Endothelial cell of umbilical vein (primary cell): ENCODE measurements at regions not wholly inside any gene's neighbourhood (a gene's known extent, or its start where the extent isn't known, plus 50 kb on each side); places are given as distances from the start of the nearest gene placed in this dataset.

Source experiments
- CTCF ChIP-seq, 2 donors: IDR thresholded peaks; 1 replicate in 1 of 2; 2 replicates in 1 of 2; pipeline ENCODE4 v1.5.1; 2011; ENCODE audit warnings: low read length in 2 of 2, mild to moderate bottlenecking in 2 of 2, moderate library complexity in 2 of 2, control low read depth in 1 of 2, inconsistent platforms in 1 of 2, low read depth in 1 of 2; ENCODE audit not compliant: insufficient read depth in 1 of 2; ENCODE audit errors: extremely low read depth in 1 of 2
- EZH2 ChIP-seq: IDR thresholded peaks from 2 replicates; pipeline ENCODE4 v1.6.1; 2012; ENCODE audit warnings: borderline replicate concordance, low read depth, mild to moderate bottlenecking, moderate library complexity, low read length, inconsistent platforms; ENCODE audit not compliant: severe bottlenecking
- FOS ChIP-seq: IDR thresholded peaks from 2 replicates; pipeline ENCODE4 v1.6.1; 2011; ENCODE audit warnings: mild to moderate bottlenecking, low read length, moderate library complexity, borderline replicate concordance; ENCODE audit not compliant: insufficient read depth
- JUN ChIP-seq: IDR thresholded peaks from 2 replicates; pipeline ENCODE4 v1.6.1; 2011; ENCODE audit warnings: borderline replicate concordance, low read depth; ENCODE audit not compliant: insufficient read length, insufficient read depth
- MAX ChIP-seq: IDR thresholded peaks from 2 replicates; pipeline ENCODE4 v1.6.1; 2011; ENCODE audit not compliant: insufficient read depth, insufficient read length
- MYC ChIP-seq: IDR thresholded peaks from one replicate; pipeline ENCODE4 v1.6.1; 2011; ENCODE audit warnings: mild to moderate bottlenecking, low read depth, low read length
- POLR2A ChIP-seq: IDR thresholded peaks from 2 replicates; pipeline ENCODE4 v1.6.1; 2012; ENCODE audit warnings: low read depth, mild to moderate bottlenecking, control low read depth, low read length
- POLR2AphosphoS5 ChIP-seq: IDR thresholded peaks from 2 replicates; pipeline ENCODE4 v1.6.1; 2012; ENCODE audit warnings: low read depth, mild to moderate bottlenecking, control low read depth, low read length, moderate library complexity; ENCODE audit not compliant: insufficient read depth

DNA sequence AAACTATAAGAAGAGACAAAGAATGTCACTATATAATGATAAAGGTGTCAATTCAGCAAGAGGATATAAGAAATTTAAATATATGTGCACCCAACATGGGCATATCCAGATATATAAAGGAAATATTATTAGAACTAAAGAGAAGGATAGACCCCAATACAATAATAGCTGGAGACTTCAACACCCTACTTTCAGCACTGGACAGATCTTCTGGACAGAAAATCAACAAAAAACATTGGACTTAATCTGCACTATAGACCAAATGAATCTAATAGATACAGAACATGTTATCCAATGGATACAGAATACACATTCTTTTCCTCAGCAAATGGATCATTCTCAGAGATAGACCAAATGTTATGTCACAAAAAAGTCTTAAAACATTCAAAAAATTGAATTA, 327.7 kb downstream of the PPP1R2C start:
- TF ChIP-seq EZH2 = no peak
- no peak for TF ChIP-seq CTCF (IDR thresholded peaks at IDR 0.05; ENCODE audit: extremely low read depth in 1 of 2, insufficient read depth in 1 of 2, low read depth in 1 of 2, low read length in 2 of 2)
- no peak for TF ChIP-seq POLR2A
- TF ChIP-seq MAX = no peak
- TF ChIP-seq POLR2AphosphoS5 = no peak
- no peak for TF ChIP-seq MYC
- TF ChIP-seq FOS = no peak
- no peak for TF ChIP-seq JUN
